ENCODE measurements at regions not wholly inside any gene's neighbourhood (a gene's known extent, or its start where the extent isn't known, plus 50 kb on each side); places are given as distances from the start of the nearest gene placed in this dataset.
A peak's percentile ranks its signal among the peaks of the same experiment; 100 is the strongest.

GRCh38 chr18:75895135-75895534 is 467.6 kb upstream of the SMIM21 start:
- DNase-seq (no peak), ATAC-seq (ENCODE audit: poor library complexity) (no peak)
- intact Hi-C loops (cut with DNase I), result no loop called here

DNA sequence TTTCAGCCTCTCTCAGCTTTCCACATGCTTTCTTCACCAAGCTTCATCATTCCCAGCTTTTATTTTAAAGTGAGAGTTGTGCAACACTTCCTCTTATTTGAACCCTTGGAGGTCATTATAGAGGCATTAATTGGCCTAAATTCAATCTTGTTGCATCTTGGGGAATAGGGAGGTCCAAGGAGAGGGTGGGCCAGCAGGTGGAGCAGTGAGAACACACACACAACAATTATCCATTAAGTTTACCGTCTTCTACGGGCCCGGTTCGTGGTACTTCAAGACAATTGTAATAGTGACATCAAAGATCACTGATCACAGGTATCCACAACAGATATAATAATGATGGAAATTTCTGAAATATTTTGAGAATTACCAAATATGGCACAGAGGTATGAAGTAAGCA is 457.2 kb upstream of the SMIM21 start:
- ATAC-seq (ENCODE audit: poor library complexity) (peak; percentile 48), DNase-seq (no peak)
- intact Hi-C loops (cut with DNase I), result loop anchor here (2.0 to 5.0 kb wide), 2 partner anchors 242 to 373 kb away; no protein-coding TSS in a partner anchor

GRCh38 chr18:75880925-75881504 is 453.5 kb upstream of the SMIM21 start:
- DNase-seq (no peak), ATAC-seq (ENCODE audit: poor library complexity) (no peak)
- intact Hi-C loops (cut with DNase I), result loop anchor here (5.0 kb wide), 1 partner anchor 376 kb away; no protein-coding TSS in a partner anchor

GRCh38 chr18:75880266-75880665 is 452.8 kb upstream of the SMIM21 start:
- intact Hi-C loops (cut with DNase I), result loop anchor here (5.0 kb wide), 1 partner anchor 377 kb away; no protein-coding TSS in a partner anchor
- DNase-seq (no peak), ATAC-seq (ENCODE audit: poor library complexity) (no peak)

- no peak for ATAC-seq (ENCODE audit: poor library complexity)
- no peak for DNase-seq
- intact Hi-C loops (cut with DNase I), result no loop called here
Measured at GRCh38 chr18:75879196-75879595, 451.7 kb upstream of the SMIM21 start.

DNA sequence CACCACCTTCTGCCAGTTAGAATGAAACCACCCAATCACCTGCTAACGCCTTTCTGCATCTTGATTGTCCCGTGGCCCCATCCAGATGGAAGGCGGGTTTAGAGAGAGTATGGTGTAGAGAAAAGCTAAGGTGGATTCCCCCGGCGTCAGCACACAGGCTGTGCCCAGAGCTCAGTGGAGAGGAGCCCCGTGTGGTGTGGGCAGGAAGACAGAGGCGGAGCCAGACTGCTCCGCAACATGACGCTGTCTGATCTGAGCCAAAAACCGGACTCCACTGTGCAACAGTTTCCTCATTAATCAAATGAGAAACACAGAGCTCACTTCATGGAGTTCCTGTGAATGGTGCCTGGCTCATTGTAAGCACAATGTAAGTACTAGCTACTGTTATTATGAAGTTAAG is 448.1 kb upstream of the SMIM21 start:
- ATAC-seq (ENCODE audit: poor library complexity) (no peak), DNase-seq (no peak)
- intact Hi-C loops (cut with DNase I), result no loop called here

- intact Hi-C loops (cut with DNase I), result no loop called here
- ATAC-seq (ENCODE audit: poor library complexity) (no peak), DNase-seq (no peak)
Measured at GRCh38 chr18:75874401-75875089, 447.0 kb upstream of the SMIM21 start.

GRCh38 chr18:75871596-75871995 is 444.1 kb upstream of the SMIM21 start:
- no peak for ATAC-seq (ENCODE audit: poor library complexity)
- intact Hi-C loops (cut with DNase I), result no loop called here
- DNase-seq, result no peak

DNA sequence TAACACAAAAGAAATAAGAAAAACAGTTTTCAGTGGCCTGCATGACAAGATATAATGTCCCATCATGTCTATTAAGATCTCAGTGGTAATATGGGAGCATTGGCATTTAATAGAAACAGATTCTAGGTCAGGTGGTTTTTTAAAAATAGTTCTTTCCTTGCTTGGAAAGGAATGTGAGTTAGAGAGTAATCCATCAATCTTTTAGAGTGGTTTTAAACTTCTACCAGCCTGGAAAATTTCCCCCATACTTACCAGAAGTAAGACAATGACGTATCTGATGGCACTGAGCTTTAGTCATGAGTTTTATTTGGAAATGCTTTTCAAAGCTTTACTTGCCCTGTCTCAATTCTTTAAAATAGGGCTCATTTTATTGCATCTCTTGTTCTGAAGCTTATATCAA is 441.7 kb upstream of the SMIM21 start:
- intact Hi-C loops (cut with DNase I), result no loop called here
- ATAC-seq (ENCODE audit: poor library complexity) (no peak), DNase-seq (no peak)

DNA sequence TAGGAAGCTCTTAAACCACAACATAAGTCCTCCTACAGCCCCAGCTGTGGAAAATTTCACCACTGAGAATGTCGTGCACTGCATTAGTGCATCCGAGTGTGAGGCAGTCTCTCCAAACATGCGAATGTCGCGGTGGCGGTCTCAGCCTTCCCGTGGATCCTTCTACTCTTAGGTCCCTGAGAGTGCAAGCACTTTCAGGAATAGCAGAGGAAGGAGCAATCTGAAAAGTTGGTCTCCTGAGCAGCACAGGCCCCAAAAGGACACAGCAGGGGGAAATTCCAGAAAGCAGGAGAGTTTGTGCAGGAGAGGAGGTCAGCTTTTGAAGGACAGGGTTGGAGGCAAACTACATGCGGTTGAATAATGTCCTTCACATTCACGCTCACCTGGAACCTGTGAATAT is 440.5 kb upstream of the SMIM21 start:
- no peak for DNase-seq
- intact Hi-C loops (cut with DNase I), result no loop called here
- no peak for ATAC-seq (ENCODE audit: poor library complexity)

DNA sequence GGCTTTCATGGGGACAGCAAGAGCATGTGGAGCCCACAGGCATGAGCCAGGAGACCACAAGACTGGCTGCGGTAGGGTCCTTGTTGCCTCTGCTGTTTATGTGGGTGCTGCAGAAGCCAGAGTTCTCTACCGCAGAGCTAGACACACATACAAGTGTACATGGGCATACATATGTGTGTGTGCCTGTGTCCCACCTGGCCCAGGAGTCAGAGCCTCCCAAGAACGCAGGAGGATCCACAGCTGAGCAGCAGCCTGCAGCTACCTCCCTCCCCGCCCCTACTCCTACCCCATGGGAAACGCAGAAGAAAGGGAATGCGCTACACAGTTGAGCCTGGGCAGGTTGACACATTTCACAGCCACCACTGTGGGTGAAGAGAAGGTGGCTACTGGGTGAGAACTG is 438.1 kb upstream of the SMIM21 start:
- intact Hi-C loops (cut with DNase I), result no loop called here
- DNase-seq (no peak), ATAC-seq (ENCODE audit: poor library complexity) (no peak)

DNA sequence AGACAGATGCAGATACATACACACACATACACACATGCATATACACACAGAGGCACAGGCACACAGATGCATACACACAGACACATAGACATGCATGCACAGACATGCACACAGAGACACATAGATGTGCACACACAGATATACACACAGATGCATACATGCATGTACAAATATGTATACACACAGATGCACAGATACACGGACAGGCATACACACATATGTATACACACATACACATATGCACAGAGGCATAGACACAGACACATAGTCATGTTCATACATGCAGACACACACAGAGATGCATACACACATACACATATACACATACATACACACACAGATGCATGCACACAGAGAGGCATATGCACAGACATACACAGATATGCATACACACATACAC is 437.3 kb upstream of the SMIM21 start:
- ATAC-seq (ENCODE audit: poor library complexity), result no peak
- DNase-seq, result no peak
- intact Hi-C loops (cut with DNase I), result no loop called here

GRCh38 chr18:75863696-75864095 is 436.2 kb upstream of the SMIM21 start:
- ATAC-seq (ENCODE audit: poor library complexity), result no peak
- DNase-seq, result no peak
- intact Hi-C loops (cut with DNase I), result no loop called here

DNA sequence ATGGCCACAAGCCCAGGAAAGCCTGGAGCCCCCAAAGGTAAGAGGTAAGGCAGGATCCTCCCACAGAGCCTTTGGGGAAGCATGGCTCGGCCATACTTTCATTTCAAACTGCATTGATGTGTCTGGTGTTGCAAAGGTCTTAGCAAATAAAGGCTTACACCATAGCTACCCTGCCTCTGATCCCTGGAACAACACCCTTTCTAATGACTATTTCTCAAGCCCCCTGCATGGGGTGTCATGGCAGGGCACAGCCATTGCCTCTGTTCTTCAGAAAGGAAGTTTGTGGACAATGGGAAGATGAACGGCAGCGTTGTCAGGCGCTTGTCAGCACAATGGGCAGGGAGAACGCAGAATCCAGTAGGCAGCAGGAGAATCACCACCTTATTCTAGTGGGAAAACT is 435.0 kb upstream of the SMIM21 start:
- intact Hi-C loops (cut with DNase I), result no loop called here
- DNase-seq (no peak), ATAC-seq (ENCODE audit: poor library complexity) (no peak)

DNA sequence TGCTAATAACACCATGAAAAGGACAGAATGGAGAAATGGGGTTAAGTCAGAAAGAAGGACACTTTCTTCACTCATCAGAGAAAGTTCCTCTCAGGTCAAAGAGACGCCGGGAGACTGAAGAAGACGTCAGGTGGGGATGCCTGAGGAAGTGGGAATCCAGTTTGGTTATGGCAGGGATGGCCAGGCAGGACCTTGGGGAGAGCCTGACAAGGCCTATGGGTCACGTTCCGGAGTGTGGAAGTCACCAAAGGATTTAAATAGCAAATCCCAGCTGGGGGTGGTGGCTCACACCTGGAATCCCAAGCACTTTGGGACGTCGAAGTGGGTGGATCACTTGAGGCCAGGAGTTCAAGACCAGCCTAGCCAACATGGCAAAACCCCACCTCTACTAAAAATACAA is 432.7 kb upstream of the SMIM21 start:
- ATAC-seq (ENCODE audit: poor library complexity), result no peak
- no peak for DNase-seq
- intact Hi-C loops (cut with DNase I), result no loop called here

GRCh38 chr18:75859533-75859932 is 432.0 kb upstream of the SMIM21 start:
- intact Hi-C loops (cut with DNase I), result no loop called here
- DNase-seq (no peak), ATAC-seq (ENCODE audit: poor library complexity) (no peak)

- DNase-seq, result no peak
- intact Hi-C loops (cut with DNase I), result no loop called here
Measured at GRCh38 chr18:75858754-75859153, 431.3 kb upstream of the SMIM21 start.

DNA sequence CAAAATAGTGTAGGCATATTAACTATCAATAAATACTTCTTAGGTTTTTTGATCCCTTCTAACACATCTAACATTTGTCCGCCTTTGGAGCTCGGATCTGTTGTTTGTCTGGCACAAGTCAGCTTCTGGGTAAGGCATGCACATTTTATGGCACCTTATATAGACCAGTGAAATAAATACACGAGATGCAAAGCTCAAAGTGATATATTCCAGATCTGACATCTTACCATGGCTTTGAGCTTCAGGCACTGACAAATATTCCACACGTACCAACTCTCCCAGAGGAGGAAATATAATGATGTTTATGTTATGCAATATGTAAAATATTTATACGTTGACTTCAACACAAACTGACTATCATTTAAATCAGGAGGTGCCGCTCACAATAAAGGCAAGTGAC is 430.1 kb upstream of the SMIM21 start:
- ATAC-seq (ENCODE audit: poor library complexity) (no peak), DNase-seq (no peak)
- intact Hi-C loops (cut with DNase I), result no loop called here

More at GRCh38 chr18:75858754-75859153, 431.3 kb upstream of the SMIM21 start:
- ATAC-seq (ENCODE audit: poor library complexity), result no peak

- ATAC-seq (ENCODE audit: poor library complexity) (no peak), DNase-seq (no peak)
- intact Hi-C loops (cut with DNase I), result no loop called here
Measured at GRCh38 chr18:75854808-75855207, 427.3 kb upstream of the SMIM21 start.

DNA sequence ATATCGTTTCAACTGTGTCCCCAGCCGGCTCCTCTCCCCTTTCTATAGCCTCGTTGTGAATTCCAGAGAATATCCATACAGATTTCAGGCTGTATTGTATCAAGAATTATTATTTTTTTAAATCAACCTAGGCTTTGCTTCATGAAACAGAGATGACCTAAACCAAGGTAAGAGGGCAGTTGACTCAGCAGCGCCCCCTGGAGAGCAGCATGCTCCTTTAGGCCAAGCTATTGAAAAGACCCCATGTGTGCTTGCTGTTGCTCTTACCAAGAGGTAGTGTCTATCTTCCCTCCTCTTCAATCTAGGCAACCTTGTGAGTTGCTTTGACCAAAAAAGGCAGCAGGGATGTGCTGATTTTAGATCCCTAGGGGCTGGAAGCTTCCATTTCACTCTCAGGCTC is 426.7 kb upstream of the SMIM21 start:
- intact Hi-C loops (cut with DNase I), result no loop called here
- DNase-seq (no peak), ATAC-seq (ENCODE audit: poor library complexity) (no peak)

GRCh38 chr18:75846321-75846720 is 418.8 kb upstream of the SMIM21 start:
- intact Hi-C loops (cut with DNase I), result no loop called here
- DNase-seq (no peak), ATAC-seq (ENCODE audit: poor library complexity) (no peak)

All from Right ventricle myocardium superior (tissue), 1 donor.